H9 (cell line): ENCODE measurements at regions not wholly inside any gene's neighbourhood (a gene's known extent, or its start where the extent isn't known, plus 50 kb on each side); places are given as distances from the start of the nearest gene placed in this dataset.
A peak's percentile ranks its signal among the peaks of the same experiment; 100 is the strongest.
"Not testable (repeated sequence)": the region's sequence is repeated elsewhere in the genome, so short reads cannot be mapped to it uniquely, and the experiment has no call there.

Experiments used
- DNase-seq: peaks from one replicate; pipeline ENCODE4 v3.0.0-alpha.2; 2017
- H2AFZ ChIP-seq: one replicate; pipeline ENCODE4 v1.6.1; 2013; ENCODE audit warnings: mild to moderate bottlenecking, low read length, control low read depth, moderate library complexity
- H2AK5ac ChIP-seq: 2 replicates; pipeline ENCODE4 v1.6.1; 2013; ENCODE audit warnings: low read length, control low read depth, mixed read lengths; ENCODE audit not compliant: insufficient read length
- H2BK120ac ChIP-seq: one replicate; pipeline ENCODE4 v1.6.1; 2013; ENCODE audit warnings: low read depth, mild to moderate bottlenecking, low read length, control low read depth, inconsistent platforms; ENCODE audit not compliant: poor library complexity, severe bottlenecking
- H2BK12ac ChIP-seq: 2 replicates; pipeline ENCODE4 v1.6.1; 2013; ENCODE audit warnings: low read length, control low read depth, mixed read lengths, low read depth; ENCODE audit not compliant: insufficient read length
- H2BK15ac ChIP-seq: 2 replicates; pipeline ENCODE4 v1.6.1; 2013; ENCODE audit warnings: low read depth, low read length, control low read depth
- H2BK20ac ChIP-seq: one replicate; pipeline ENCODE4 v1.6.1; 2013; ENCODE audit warnings: low read depth, mild to moderate bottlenecking, low read length, control low read depth, inconsistent platforms; ENCODE audit not compliant: poor library complexity, severe bottlenecking
- H2BK5ac ChIP-seq: 2 replicates; pipeline ENCODE4 v1.6.1; 2013; ENCODE audit warnings: low read length, control low read depth, mixed read lengths; ENCODE audit not compliant: insufficient read length
- H3K14ac ChIP-seq: 2 replicates; pipeline ENCODE4 v1.6.1; 2013; ENCODE audit warnings: low read length, control low read depth; ENCODE audit not compliant: insufficient read depth
- H3K18ac ChIP-seq: 2 replicates; pipeline ENCODE4 v1.6.1; 2013; ENCODE audit warnings: low read depth, mild to moderate bottlenecking, mixed read lengths, low read length, control low read depth; ENCODE audit not compliant: insufficient read length
- H3K23ac ChIP-seq: 2 replicates; pipeline ENCODE4 v1.6.1; 2013; ENCODE audit warnings: low read length, control low read depth, mixed read lengths, low read depth; ENCODE audit not compliant: insufficient read length
- H3K23me2 ChIP-seq: 2 replicates; pipeline ENCODE4 v1.6.1; 2013; ENCODE audit warnings: low read depth, mild to moderate bottlenecking, mixed read lengths, low read length, control low read depth; ENCODE audit not compliant: insufficient read length, poor library complexity, severe bottlenecking
- H3K27ac ChIP-seq: 2 replicates; pipeline ENCODE4 v1.5.1; 2013; ENCODE audit warnings: low read length, control low read depth, mixed read lengths, low read depth; ENCODE audit not compliant: insufficient read length
- H3K27me3 ChIP-seq: 2 replicates; pipeline ENCODE4 v1.6.1; 2013; ENCODE audit warnings: low read length, control low read depth, inconsistent platforms; ENCODE audit not compliant: insufficient read depth
- H3K4ac ChIP-seq: 2 replicates; pipeline ENCODE4 v1.6.1; 2013; ENCODE audit warnings: low read depth, mild to moderate bottlenecking, control low read depth, inconsistent platforms, low read length, moderate library complexity
- H3K4me1 ChIP-seq: 2 replicates; pipeline ENCODE4 v1.6.1; 2013; ENCODE audit warnings: low read length, control low read depth, inconsistent platforms; ENCODE audit not compliant: insufficient read depth
- H3K4me2 ChIP-seq: 2 replicates; pipeline ENCODE4 v1.6.1; 2013; ENCODE audit warnings: low read length, control low read depth, mixed read lengths; ENCODE audit not compliant: insufficient read length, insufficient read depth
- H3K56ac ChIP-seq: 2 replicates; pipeline ENCODE4 v1.6.1; 2013; ENCODE audit warnings: low read depth, mild to moderate bottlenecking, mixed read lengths, low read length, control low read depth; ENCODE audit not compliant: insufficient read length
- H3K79me1 ChIP-seq: 2 replicates; pipeline ENCODE4 v1.6.1; 2013; ENCODE audit warnings: low read depth, mild to moderate bottlenecking, moderate library complexity, low read length, control low read depth, inconsistent platforms; ENCODE audit not compliant: insufficient read depth, poor library complexity, severe bottlenecking
- H3K79me2 ChIP-seq: 2 replicates; pipeline ENCODE4 v1.6.1; 2013; ENCODE audit warnings: low read length, control low read depth, inconsistent platforms; ENCODE audit not compliant: insufficient read depth
- H3K9ac ChIP-seq: 2 replicates; pipeline ENCODE4 v1.6.1; 2013; ENCODE audit warnings: low read length, control low read depth, mixed read lengths; ENCODE audit not compliant: insufficient read length; ENCODE audit errors: extremely low read depth
- H3K9me3 ChIP-seq: one replicate; pipeline ENCODE4 v1.6.1; 2013; ENCODE audit warnings: low read depth, low read length, inconsistent platforms; ENCODE audit not compliant: control insufficient read depth
- H3T11ph ChIP-seq: one replicate; pipeline ENCODE4 v1.6.1; 2013; ENCODE audit warnings: mild to moderate bottlenecking, low read length, control low read depth, inconsistent platforms
- H4K20me1 ChIP-seq: one replicate; pipeline ENCODE4 v1.6.1; 2013; ENCODE audit not compliant: control insufficient read depth, insufficient read length, insufficient read depth
- H4K5ac ChIP-seq: 2 replicates; pipeline ENCODE4 v1.6.1; 2013; ENCODE audit warnings: low read depth, mild to moderate bottlenecking, mixed read lengths, low read length, control low read depth; ENCODE audit not compliant: insufficient read length
- H4K8ac ChIP-seq: replicated peaks from 2 replicates; pipeline ENCODE4 v1.6.1; 2013; ENCODE audit warnings: low read length, control low read depth, mixed read lengths, low read depth; ENCODE audit not compliant: insufficient read length
- H4K91ac ChIP-seq: 2 replicates; pipeline ENCODE4 v1.6.1; 2013; ENCODE audit warnings: low read depth, mild to moderate bottlenecking, moderate library complexity, mixed read lengths, low read length, control low read depth; ENCODE audit not compliant: insufficient read length
- H3K27ac Mint-ChIP-seq, 3 experiments: 2 replicates in 2 of 3; 3 replicates in 1 of 3; pipeline ENCODE4 v1.8.0; 2020 to 2021; ENCODE audit warnings: mixed read lengths in 3 of 3, mild to moderate bottlenecking in 1 of 3, moderate library complexity in 1 of 3
- H3K27me3 Mint-ChIP-seq: 2 replicates; pipeline ENCODE4 v1.8.0; 2021; ENCODE audit warnings: low read depth, mild to moderate bottlenecking, moderate library complexity, mixed read lengths
- H3K36me3 Mint-ChIP-seq, 3 experiments: 2 replicates in 2 of 3; 3 replicates in 1 of 3; pipeline ENCODE4 v1.8.0; 2020 to 2021; ENCODE audit warnings: low read depth in 3 of 3, mixed read lengths in 3 of 3; ENCODE audit not compliant: insufficient read depth in 1 of 3
- H3K4me1 Mint-ChIP-seq, 2 experiments: 2 replicates each; pipeline ENCODE4 v1.8.0; 2020; ENCODE audit warnings: mixed read lengths in 2 of 2
- H3K4me3 Mint-ChIP-seq, 2 experiments: 2 replicates in 1 of 2; 3 replicates in 1 of 2; pipeline ENCODE4 v1.8.0; 2020 to 2021; ENCODE audit warnings: mild to moderate bottlenecking in 2 of 2, mixed read lengths in 2 of 2, moderate library complexity in 1 of 2
- H3K9me3 Mint-ChIP-seq, 2 experiments: 2 replicates in 1 of 2; 3 replicates in 1 of 2; pipeline ENCODE4 v1.8.0; 2020; ENCODE audit warnings: mild to moderate bottlenecking in 2 of 2, mixed read lengths in 2 of 2, moderate library complexity in 1 of 2
- CTCF ChIP-seq: fragments of 200-600 bp; sonication (generic); conservative IDR thresholded peaks from 3 replicates; pipeline ENCODE4 v1.8.0; 2021; ENCODE audit warnings: antibody characterized with exemption, mild to moderate bottlenecking
- WGBS: extraction: QIAGEN DNeasy Blood & Tissue Kit; methylation state at CpG from one replicate; pipeline ENCODE4 v1.1.7; 2013; ENCODE audit warnings: missing lambda C conversion rate, low lambda C conversion rate, mixed read lengths; ENCODE audit not compliant: insufficient read length; ENCODE audit errors: extremely low coverage; 5-methylcytosine and 5-hydroxymethylcytosine counted together

GRCh38 chr4:3611778-3612177 is 79.6 kb upstream of the LRPAP1 start:
- Mint-ChIP-seq H3K27ac (peak overlapping the region in 2 of 3 experiments; percentile 42 to 72; a peak in 2 of 7 replicates), H3K4me1 (peaks cover 2 to 18% of the 10 kb centered on the region in 2 experiments; a peak in 3 of 4 replicates), H3K27me3 (peaks cover 24% of the 10 kb centered on the region), H3K4me3 (no peak overlapping the region; a peak in 1 of 5 replicates), H3K9me3 (peaks cover 9 to 10% of the 10 kb centered on the region in 2 experiments; a peak in 4 of 5 replicates), H3K36me3 (peaks cover 0 to 4% (median 0%) of the 10 kb centered on the region in 3 experiments; a peak in 2 of 7 replicates)
- H3K4me1 ChIP-seq, result no peaks in the 10 kb centered on the region
- no peaks in the 10 kb centered on the region for H4K20me1 ChIP-seq
- H2AK5ac ChIP-seq, result no peak overlapping the region
- no peak overlapping the region for H3K4me2 ChIP-seq
- H3K9me3 ChIP-seq, result no peaks in the 10 kb centered on the region
- H3K14ac ChIP-seq, result no peak overlapping the region
- no peaks in the 10 kb centered on the region for H3K79me2 ChIP-seq
- no peak overlapping the region for H2BK20ac ChIP-seq
- no peaks in the 10 kb centered on the region for H3K23me2 ChIP-seq
- no peak overlapping the region for H2BK120ac ChIP-seq
- no peak overlapping the region for H3K9ac ChIP-seq
- H2AFZ ChIP-seq, result no peak overlapping the region
- TF ChIP-seq CTCF, result no peak
- H3K56ac ChIP-seq, result no peak overlapping the region
- no peaks in the 10 kb centered on the region for H3K79me1 ChIP-seq
- H3K27me3 ChIP-seq, result no peaks in the 10 kb centered on the region
- no peak overlapping the region for H3K23ac ChIP-seq
- H2BK15ac ChIP-seq, result no peak overlapping the region
- H3K18ac ChIP-seq, result no peak overlapping the region
- H3K4ac ChIP-seq, result no peak overlapping the region
- H3K27ac ChIP-seq, result no peak overlapping the region
- H3T11ph ChIP-seq, result no peak overlapping the region
- no peak overlapping the region for H4K8ac ChIP-seq
- no peak overlapping the region for H4K5ac ChIP-seq
- no CpG with 5 or more reads among the region's 14 CpGs for WGBS
- no peak overlapping the region for H2BK12ac ChIP-seq
- DNase-seq, result no peak
- no peak overlapping the region for H2BK5ac ChIP-seq
- H4K91ac ChIP-seq, result no peak overlapping the region

GRCh38 chr4:3610851-3611250 is 78.6 kb upstream of the LRPAP1 start:
- H2BK120ac ChIP-seq, H2BK15ac ChIP-seq, H3K27ac ChIP-seq, H4K91ac ChIP-seq, H2AK5ac ChIP-seq, H3K4ac ChIP-seq, H3K23ac ChIP-seq, H3K79me1 ChIP-seq, H3K4me2 ChIP-seq, H3K9me3 Mint-ChIP-seq, H3T11ph ChIP-seq, DNase-seq, H3K9me3 ChIP-seq, H3K27ac Mint-ChIP-seq, H4K8ac ChIP-seq, H3K18ac ChIP-seq, H3K79me2 ChIP-seq, H3K36me3 Mint-ChIP-seq, H3K27me3 ChIP-seq, H3K9ac ChIP-seq, H2AFZ ChIP-seq, H4K20me1 ChIP-seq, H3K23me2 ChIP-seq, H2BK5ac ChIP-seq, H2BK12ac ChIP-seq, H3K4me3 Mint-ChIP-seq, H2BK20ac ChIP-seq, H3K56ac ChIP-seq, H3K14ac ChIP-seq, H3K4me1 ChIP-seq, H4K5ac ChIP-seq: not testable (repeated sequence)
- WGBS, result no CpG with 5 or more reads among the region's 4 CpGs
- Mint-ChIP-seq H3K4me1 (peaks cover 2 to 12% of the 10 kb centered on the region in 2 experiments; a peak in 3 of 4 replicates), H3K27me3 (peaks cover 18% of the 10 kb centered on the region)
